Stimulated activated CD8-positive, alpha-beta memory T cell treated with anti-CD3 and anti-CD28 coated beads, Interleukin-4, amount 100 ng/mL, for 4 hours (primary cell): ENCODE measurements at regions not wholly inside any gene's neighbourhood (a gene's known extent, or its start where the extent isn't known, plus 50 kb on each side); places are given as distances from the start of the nearest gene placed in this dataset.

Source experiments
- DNase-seq, 2 donors: peaks; one replicate each; pipeline ENCODE4 v3.0.0-alpha.2; 2020; ENCODE audit warnings: low read depth in 2 of 2, low spot score in 1 of 2

DNA sequence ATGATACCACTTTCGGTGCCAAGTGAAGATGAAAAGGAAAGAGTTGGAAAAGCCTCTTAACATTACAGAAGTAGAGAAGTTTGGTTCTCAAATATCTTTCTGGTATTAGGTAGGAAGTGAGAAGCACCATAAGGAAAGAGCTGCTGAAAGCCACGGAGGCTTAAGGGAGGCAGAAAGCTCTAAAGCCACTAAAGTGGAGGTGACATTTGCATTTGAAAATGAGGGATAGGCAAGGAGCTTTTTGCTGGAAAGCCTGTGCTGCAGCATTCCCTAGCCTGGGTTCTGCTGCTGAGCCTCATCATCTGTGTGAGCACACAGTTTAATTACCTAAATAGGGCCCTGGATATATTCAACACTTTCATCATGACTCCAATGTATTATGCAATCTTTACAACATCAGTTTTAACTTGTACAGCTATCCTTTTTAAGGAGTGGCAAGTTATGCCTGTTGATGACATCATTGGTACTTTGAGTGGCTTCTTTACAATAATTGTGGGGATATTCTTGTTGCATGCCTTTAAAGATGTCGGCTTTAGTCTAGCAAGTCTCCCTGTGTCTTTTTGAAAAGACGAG lies 315.4 kb downstream of the RBM26 start:
- no peak for DNase-seq

DNA sequence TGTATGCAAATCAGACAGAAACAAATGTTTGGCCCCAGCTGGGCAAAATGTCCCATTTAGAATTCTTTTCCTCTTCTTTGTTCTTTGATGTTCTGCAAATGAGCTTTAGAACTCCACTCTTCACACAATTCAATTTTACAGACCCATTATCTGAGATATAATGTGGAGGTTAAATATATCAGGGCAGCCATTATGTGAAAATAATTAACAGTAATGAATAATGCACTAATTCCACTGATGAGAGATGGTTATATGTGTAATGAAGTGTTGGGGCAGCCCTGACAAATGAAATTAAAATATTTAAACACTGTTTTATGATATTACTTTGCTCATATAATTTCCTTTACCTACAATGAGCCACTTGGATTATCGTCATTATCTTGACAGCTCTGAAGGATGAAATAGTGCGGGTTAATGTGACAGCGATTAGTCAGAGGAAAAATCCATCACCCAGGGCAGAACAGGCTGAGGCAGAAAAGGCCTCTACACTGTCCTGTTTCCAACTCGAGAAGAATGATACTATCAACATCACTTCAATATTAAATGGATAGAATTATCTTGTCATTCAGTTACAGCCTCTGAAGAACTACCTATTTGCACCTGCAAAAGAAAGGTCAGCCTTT lies 321.1 kb downstream of the RBM26 start:
- no peak for DNase-seq

DNA sequence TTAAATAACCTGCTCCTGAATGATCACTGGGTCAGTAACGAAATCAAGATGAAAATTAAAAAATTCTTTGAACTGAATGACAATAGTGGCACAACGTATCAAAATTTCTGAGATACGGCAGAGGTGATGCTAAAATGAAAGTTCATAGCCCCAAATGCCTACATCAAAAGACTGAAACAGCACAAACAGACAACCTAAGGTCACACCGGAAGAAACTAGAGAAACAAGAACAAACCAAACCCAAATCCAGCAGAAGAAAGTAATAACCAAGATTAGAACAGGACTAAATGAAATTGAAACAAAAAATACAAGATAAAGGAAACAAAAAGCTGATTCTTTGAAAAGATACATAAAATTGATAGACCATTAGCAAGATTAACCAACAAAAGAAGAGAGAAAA lies 324.1 kb downstream of the RBM26 start:
- DNase-seq: no peak

DNA sequence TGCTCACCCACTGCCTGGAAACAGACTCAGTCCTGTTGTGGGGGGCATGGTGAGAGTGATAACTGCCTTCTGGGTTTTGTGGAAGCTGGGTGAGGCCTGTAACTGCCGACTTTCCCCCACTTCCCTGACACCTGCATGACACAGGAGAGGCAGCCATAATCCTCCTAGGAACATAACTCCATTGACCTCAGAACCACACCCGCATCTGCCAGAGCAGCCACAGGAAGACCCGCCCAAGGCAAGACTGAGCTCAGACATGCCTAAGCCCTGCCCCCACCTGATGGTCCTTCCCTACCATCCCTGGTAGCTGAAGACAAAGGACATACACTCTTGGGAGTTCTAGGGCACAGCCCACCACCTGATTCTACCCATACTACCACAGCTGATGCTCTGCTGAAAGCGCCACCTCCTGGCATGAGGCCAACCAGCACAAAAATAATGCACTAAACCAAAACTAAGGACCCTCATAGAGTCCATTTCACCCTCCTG lies 326.7 kb downstream of the RBM26 start:
- DNase-seq: no peak

DNA sequence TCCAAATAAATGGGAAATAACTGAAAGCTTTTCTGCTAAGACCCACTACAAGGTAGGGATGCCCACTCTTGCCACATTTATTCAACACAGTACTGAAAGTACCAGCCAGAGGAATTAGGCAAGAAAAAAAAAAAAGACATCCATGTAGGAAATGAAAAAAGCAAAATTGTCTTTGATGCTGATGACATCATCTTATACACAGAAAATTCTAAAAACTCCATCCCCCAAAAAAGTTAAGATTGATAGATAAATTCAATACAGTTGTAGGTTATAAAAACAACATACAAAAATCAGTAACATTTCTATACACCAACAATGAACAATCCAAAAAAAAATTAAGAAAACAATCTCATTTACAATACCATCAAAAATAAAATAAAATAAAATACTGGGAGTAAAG lies 330.4 kb downstream of the RBM26 start:
- DNase-seq: no peak

DNA sequence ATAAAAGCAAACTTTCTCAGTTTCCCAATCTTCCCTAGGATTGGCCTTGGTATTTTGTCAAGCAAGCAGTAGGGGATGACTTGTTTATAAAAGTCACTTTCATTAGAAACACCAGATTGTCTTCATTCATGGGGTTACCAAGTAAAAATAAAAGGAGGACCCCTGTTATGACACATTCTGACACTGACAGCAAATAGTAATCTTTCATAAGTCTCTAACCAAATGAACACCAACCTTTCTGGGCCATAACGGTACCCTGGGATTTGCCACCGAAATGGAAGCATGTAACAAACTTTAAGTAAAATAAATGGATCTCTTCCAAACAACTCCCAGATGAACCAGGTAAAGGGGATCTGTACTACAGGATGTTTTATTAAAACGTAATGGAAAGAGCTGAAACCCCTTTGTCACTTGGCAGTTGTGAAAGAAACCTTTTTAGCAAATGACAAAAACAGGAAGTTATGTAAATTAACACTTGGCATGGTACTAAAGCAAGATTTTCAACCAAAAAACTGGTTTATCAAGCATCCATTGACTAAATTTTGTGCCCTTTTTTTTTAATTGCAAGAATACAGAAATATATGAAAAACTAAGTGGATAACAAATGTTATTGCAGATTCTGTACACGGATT lies 335.6 kb downstream of the RBM26 start:
- no peak for DNase-seq

DNA sequence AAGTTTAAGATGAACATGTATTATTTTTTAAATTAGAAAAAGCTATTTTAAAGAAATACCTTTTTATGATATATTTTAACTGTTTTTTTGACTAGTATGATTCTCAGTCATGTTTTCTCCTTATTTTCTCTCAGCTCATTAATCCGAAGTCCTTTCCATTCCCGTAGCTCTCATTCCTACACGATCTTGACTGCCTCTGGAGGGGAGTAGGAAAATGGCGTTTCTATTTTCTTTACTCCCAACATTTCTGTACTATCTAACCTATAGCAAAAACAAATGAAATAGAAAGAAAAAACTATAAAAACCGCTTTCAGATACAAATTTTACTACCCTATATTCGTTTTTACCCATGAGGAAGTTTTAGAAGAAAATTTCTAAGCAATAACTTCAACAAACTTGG lies 343.8 kb downstream of the RBM26 start:
- no peak for DNase-seq

DNA sequence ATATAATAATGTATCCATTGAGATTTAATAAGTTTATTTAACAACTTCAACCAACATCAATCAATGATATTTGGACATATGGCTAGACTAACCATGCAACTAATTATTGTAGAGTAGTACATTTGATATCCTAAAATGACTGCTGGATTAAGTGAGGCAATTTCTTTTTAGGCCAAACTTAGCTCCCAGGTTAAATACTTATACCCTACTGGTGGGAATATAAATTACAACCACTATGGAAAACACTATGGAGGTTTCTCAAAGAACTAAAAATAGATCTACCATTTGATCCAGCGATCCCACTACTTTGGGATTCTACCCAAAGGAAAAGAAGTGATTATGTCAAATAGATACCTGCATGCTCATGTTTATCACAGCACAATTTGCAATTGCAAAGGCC lies 345.8 kb downstream of the RBM26 start:
- no peak for DNase-seq

DNA sequence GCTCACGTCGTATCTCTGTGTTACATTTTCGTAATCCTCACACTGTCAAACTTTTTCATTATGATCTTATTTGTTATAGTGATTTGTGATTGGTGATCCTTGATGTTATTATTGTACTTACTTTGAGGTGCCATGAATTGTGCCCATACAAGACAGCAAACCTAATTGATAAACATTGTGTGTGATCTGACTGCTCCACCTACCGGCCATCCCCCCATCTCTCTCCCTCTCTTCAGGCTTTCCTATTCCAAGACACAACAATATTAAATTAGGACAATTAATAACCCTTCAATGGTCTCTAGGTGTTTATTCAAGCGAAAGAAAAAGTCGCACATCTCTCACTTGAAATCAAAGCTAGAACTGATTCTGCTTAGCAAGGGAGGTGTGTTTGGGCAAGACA lies 349.3 kb downstream of the RBM26 start:
- no peak for DNase-seq

DNA sequence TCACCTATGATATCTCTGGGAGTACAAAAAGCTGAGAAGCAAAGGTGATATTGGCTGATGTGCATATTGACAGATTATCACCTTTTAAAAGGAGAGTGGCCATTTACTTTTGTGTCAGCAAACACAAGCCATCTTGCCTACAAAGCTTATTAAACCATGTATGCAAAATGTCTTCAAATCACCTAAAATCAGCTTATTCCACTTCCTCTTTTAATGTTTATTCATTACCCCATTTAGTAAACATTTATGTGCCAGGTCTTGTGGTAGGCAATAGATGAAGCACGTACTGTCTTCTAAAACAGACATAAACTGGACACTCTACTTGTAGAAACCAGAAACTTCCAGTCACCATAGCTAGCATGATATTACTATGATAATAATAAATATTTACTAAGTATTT lies 354.6 kb downstream of the RBM26 start:
- DNase-seq: no peak

DNA sequence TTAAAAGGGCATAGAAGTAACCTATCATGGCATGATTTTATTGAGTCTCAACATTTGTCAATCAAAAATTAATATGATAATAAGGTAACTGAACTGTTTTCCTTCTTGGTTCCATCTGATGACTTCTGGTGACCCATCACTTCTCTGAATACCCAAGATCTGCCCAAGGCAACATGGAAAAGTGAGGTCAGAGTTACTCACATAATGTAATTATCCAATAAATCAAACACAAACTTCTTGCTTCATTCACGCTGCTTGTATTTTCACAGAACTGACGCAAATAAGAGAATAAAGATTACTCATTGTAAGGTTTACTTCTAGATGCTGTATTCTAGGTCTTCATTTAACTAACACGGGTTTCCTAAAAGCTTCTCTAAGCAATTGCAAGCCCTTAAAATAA lies 361.6 kb downstream of the RBM26 start:
- DNase-seq: no peak

DNA sequence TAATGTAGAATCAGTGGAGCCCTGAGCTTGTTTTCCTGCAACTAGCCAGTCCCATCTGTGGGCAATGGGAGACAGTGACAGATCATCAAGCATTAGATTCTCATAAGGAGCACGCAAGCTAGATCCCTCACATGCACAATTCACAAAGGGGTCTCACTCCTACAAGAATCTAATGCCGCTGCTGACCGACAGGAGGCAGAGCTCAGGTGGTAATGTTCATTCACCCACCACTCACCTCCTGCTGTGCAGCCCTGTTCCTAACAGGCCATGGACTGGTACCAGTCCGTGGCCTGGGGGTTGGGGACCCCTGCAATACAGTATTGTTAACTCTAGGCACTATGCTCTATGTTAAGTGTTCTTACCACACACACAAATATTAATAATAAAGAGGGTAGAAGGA lies 362.8 kb downstream of the RBM26 start:
- no peak for DNase-seq

DNA sequence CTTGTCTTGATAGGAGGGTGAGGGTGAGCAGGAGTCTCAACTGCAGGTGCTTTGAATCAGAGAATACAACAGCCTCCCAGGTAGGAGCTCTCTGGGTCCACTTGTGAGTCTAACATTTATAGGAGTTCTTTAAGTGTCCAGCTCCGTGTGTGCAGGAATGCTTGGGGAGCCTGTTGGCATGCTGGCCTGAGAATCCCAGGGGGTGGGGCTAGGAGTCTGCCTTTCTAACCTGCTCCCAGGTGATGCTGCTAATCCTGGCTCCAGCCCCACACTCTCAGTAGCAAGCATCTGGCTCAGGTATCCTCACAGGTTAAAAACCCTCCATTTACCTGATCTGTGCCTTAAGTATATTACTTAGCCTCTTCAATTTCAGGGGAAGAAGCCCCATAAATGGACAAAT lies 368.9 kb downstream of the RBM26 start:
- DNase-seq: no peak

DNA sequence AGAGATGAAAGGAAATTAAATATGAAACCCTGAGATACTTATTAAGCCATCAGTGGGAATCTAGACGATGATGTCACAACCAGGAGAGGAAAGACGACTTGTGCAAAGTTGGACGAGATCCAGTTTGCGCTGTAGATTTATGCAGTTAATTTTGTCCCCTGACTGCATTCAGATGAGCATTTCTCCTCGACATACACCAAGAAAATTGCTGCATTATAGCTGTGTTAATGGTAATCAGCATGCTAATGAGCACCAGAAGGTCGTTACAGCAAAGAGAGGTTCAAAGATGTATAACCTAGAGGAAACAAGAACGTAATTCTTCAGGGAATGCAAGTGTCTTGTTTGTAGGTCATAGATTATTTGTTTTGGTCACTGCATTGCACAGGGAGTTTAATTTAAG lies 371.7 kb downstream of the RBM26 start:
- no peak for DNase-seq

DNA sequence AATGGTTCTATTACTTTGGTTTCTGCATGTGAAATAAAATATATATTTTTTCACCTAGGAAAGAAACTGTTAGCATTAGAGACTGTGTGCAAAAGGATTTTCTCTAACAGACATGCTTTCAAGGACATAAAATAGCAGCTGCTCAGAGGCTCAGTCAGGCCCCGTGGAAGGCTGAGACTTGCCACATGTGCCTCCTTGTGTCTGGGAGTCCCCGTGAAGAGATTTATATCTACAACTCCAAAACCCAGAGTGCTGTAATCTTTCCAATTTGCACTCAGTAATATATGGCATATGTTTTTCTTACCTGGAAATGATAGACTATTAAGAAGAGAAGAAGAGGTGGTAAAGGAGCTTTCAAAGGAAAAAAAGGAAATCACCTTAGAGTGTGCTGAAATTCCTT lies 371.6 kb upstream of the OBI1 start:
- DNase-seq: no peak

DNA sequence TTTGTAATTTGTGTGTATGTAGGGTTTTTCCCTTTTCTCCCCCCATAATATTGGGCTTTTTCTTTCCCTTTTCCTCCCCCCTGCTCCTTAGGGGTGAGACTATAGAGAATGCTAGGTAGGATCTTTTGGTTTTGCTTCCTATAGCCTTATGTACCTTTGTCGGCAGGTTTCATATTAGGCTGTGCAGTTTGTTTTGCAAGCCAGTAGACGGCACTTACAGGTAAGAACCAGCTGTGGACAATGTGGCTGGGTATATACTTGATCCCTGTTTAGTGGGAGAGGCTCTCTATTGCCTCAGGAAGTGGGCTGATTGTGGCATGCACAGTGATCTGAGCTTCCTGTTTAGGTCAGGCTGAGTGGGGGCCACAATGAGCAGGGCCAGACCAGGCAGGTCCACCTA lies 359.2 kb upstream of the OBI1 start:
- DNase-seq: no peak

DNA sequence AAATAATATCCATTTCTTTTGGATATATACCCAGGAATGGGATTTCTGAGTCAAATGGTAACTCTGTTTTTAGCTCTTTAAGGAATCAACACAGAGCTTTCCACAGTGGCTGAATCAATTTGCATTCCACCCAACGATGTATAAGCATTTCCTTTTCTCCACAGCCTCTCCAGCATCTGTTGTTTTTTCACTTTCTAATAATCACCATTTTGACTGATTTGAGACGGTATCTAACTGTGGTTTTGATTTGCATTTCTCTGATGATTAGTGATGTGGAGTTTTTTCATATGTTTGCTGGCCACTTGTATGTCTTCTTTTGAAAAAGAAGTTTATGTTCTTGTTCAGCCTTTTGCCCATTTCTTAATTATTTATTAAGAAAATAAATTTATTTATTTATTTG lies 352.2 kb upstream of the OBI1 start:
- DNase-seq: no peak

DNA sequence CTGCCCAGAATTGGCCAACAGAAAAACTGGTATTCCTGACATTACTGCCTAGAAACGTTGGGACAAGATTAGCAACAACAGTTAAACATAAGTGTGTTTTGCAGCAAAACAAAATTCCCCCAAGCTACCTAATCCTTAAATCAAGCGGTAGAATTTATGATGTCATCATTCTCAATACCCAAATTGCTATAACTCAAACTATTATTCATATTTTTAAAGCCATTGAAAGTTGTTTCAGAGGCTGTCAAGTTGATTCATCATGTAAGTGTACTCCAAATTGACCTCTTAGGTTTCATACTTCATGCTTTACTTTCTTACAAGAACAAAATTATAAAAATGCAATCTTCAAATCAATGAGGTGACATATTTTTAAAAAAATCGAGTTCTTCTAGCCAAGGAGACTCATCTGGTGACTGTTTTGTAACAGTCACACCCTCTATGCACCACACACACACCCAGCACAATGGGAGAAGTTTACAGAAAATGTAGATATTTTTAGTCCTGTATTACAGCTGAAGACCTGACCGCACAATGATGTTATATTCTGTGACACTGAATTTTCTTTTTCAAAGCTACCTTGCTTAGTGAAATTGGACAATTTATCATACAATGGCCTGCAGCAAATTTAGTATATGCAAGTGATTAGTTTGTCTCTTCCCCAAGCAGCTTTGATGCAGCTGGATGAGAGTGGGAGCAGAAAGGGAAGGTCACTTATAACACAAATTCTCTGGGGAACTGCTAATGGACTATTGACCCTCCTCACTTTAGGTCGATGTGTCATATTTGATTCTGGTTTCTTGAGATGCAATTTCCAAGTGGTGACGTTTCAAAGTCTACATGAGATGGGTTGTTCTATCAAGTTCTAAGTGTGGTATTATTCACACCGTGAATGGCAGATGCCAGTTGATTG lies 345.3 kb upstream of the OBI1 start:
- no peak for DNase-seq

DNA sequence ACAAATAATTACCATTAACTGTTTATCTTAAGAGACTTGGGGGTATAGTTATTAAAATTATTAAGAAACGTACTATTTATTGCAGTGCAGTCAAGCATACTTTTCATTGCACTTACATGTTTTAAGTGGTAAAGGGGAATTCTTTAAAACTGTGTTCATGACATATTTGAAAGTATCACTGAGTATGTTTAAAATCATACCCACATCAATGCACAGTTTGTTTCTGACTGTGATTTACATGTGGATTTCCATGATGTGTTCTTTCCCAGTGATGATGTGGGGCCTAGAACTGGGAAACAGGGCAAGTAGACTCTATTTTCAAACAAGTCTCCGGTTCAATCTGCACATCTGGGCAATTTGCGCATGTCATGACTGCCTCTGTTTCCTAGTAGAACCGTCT lies 340.5 kb upstream of the OBI1 start:
- no peak for DNase-seq

DNA sequence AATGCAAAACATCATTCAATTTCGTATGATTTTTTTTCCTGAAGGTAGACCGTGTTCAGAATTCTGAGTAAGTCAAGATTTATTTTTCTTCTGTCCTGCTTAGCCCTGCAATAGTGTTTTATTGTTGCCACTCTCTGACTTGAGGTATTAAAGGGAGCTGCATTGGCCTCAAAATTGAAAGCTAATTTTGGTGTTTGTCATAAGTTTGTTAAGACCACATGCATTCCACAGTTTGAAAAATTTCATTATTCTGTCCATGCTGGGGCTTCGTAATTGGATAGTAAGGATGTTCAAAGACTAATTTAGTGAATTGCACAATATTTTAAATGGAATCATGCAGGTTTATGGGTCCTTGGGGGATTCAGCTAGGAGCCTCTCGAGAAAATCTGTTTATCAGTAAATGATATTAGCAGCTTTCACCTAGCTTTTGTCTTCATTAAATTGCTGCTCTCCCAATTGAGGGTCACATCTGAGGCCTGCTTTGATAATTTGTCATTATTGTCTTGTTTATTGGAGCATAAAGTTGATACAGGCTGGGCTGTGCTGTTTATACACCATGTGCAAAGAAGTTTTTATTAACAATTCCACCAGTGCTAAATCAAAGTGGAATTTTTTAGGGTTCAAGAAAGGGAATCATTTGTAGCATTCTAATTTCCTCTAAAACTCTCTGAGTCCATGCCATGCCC lies 339.8 kb upstream of the OBI1 start:
- no peak for DNase-seq

DNA sequence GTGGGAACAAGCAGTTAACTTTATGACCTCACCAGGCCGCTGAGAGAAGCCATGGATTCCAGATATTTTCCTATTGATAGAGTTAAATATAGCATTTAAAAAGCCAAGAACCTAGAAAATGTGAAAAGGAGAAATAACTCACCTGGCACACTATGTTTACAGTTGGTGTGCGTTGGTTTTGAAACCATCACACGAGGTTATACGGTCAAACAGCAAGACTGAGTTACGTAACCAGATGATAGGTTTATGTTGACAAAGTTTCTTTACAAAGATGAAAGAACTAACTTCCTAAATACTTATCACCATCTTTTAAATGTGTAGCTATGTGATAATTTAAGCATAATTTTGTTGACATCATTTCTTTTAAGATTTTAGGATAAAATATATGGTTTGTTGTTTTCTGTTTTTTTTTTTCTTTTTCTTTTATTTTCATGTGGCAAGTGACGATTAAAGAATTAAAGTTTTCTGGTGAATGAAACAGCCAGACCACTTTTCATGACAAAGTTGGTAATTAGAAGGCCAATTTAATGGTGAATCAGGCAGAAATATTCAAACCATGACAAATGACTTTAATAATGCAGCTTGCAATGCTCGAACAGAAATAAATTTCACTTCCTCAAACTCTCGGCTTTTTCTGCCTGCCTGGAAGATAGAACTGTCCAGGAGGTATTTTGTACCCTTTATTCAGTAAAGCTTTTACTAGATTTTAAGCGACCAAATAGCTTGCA lies 339.1 kb upstream of the OBI1 start:
- no peak for DNase-seq
